OCI-LY1 (cell line): ENCODE measurements at regions not wholly inside any gene's neighbourhood (a gene's known extent, or its start where the extent isn't known, plus 50 kb on each side); places are given as distances from the start of the nearest gene placed in this dataset.

Source experiments
- H2AFZ ChIP-seq: fragments of 200-600 bp; sonication (generic), shearing (Covaris generic); 2 replicates; pipeline ENCODE4 v1.6.0; 2014; ENCODE audit warnings: antibody characterized with exemption, mild to moderate bottlenecking, low read length
- H3F3A ChIP-seq: fragments of 200-600 bp; sonication (generic), shearing (Covaris generic); 2 replicates; pipeline ENCODE4 v1.6.0; 2014; ENCODE audit warnings: mild to moderate bottlenecking, antibody characterized with exemption, low read length, moderate library complexity; ENCODE audit not compliant: insufficient read depth
- H3K27ac ChIP-seq: fragments of 200-600 bp; sonication (generic); 2 replicates; pipeline ENCODE4 v1.5.1; 2014; ENCODE audit warnings: low read length, mixed run types, mild to moderate bottlenecking, low read depth; ENCODE audit not compliant: poor library complexity, severe bottlenecking
- H3K27me3 ChIP-seq: fragments of 200-600 bp; sonication (generic); 2 replicates; pipeline ENCODE4 v1.6.0; 2014; ENCODE audit warnings: antibody characterized with exemption, mild to moderate bottlenecking, low read length, moderate library complexity; ENCODE audit not compliant: insufficient read depth
- H3K36me3 ChIP-seq: fragments of 200-600 bp; sonication (generic); 2 replicates; pipeline ENCODE4 v1.6.1; 2014; ENCODE audit warnings: mild to moderate bottlenecking, antibody characterized with exemption, low read length, moderate library complexity, mixed read lengths; ENCODE audit not compliant: insufficient read depth
- H3K4me1 ChIP-seq: fragments of 200-600 bp; sonication (generic); 2 replicates; pipeline ENCODE4 v1.5.1; 2014; ENCODE audit warnings: mild to moderate bottlenecking, low read length, moderate library complexity; ENCODE audit not compliant: insufficient read depth, severe bottlenecking
- H3K4me2 ChIP-seq: fragments of 200-600 bp; sonication (generic), shearing (Covaris generic); 2 replicates; pipeline ENCODE4 v1.6.1; 2014; ENCODE audit warnings: low read length
- H3K4me3 ChIP-seq: fragments of 200-600 bp; sonication (generic); 2 replicates; pipeline ENCODE4 v1.5.1; 2014; ENCODE audit warnings: low read length, low read depth, mild to moderate bottlenecking, mixed read lengths; ENCODE audit not compliant: poor library complexity, severe bottlenecking
- H3K79me2 ChIP-seq: fragments of 200-600 bp; shearing (Covaris generic); 2 replicates; pipeline ENCODE4 v1.6.1; 2016; ENCODE audit warnings: mixed run types, low read length, mixed read lengths; ENCODE audit not compliant: insufficient read depth
- H3K9ac ChIP-seq: fragments of 200-600 bp; sonication (generic), shearing (Covaris generic); 2 replicates; pipeline ENCODE4 v1.6.1; 2014; ENCODE audit warnings: mild to moderate bottlenecking, low read length, mixed read lengths
- H3K9me2 ChIP-seq: fragments of 200-600 bp; sonication (generic), shearing (Covaris generic); 2 replicates; pipeline ENCODE4 v1.6.1; 2014; ENCODE audit warnings: low read depth, mild to moderate bottlenecking, low read length, mixed read lengths
- H3K9me3 ChIP-seq: fragments of 200-600 bp; shearing (Covaris generic); 2 replicates; pipeline ENCODE4 v1.6.1; 2014; ENCODE audit warnings: low read length, mixed read lengths
- H4K20me1 ChIP-seq: fragments of 200-600 bp; sonication (generic), shearing (Covaris generic); 2 replicates; pipeline ENCODE4 v1.6.0; 2016; ENCODE audit warnings: mild to moderate bottlenecking, low read length; ENCODE audit not compliant: insufficient read depth
- EZH2 ChIP-seq: fragments of 200-600 bp; sonication (generic), shearing (Covaris generic); IDR thresholded peaks from 2 replicates; pipeline ENCODE4 v1.8.0; 2017; ENCODE audit warnings: borderline replicate concordance, mixed run types, mild to moderate bottlenecking, antibody characterized with exemption, low read length, moderate library complexity, mixed read lengths
- TF ChIP-seq, protein P1 (sequence below): fragments of 200-600 bp; sonication (generic), shearing (Covaris generic); IDR thresholded peaks from 2 replicates; pipeline ENCODE4 v1.5.1; 2017; ENCODE audit warnings: mild to moderate bottlenecking, antibody characterized with exemption, low read length, moderate library complexity, mixed read lengths

- Histone ChIP-seq H4K20me1 (no peaks in the 10 kb centered on the region), H3K36me3 (no peaks in the 10 kb centered on the region), H3K4me2 (no peak overlapping the region)
These were observed 182.2 kb upstream of the TNC start for GRCh38 chr9:115300116-115300515.

DNA sequence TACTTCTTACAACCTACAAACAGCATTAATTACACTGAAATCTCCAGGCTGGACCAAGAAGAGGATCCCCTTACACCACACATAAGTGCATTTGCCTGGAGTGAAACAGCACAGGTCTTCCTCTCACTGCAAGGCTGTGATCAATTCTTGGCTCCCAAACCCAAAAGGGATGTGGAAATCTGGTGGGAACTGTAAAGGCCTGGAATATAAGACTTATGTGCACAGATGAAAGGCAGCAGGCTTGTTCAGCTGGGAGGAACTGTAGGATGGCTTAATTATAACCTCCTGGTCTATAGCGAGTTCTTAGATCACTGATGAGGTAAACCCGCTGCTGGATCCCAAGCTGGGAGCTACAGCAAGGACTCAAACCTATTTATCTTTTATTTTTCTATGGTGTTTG, 182.9 kb upstream of the TNC start:
- Histone ChIP-seq H3K4me2 (no peak overlapping the region), H3K27me3 (no peaks in the 10 kb centered on the region), H3K9me2 (no peaks in the 10 kb centered on the region), H3K36me3 (no peaks in the 10 kb centered on the region), H3K4me3 (no peak overlapping the region), H3F3A (no peaks in the 10 kb centered on the region), H3K9me3 (no peaks in the 10 kb centered on the region), H3K9ac (no peak overlapping the region), H4K20me1 (no peaks in the 10 kb centered on the region), H3K4me1 (no peaks in the 10 kb centered on the region), H2AFZ (no peak overlapping the region), H3K79me2 (no peaks in the 10 kb centered on the region), H3K27ac (no peak overlapping the region)
- TF ChIP-seq, protein P1, sequence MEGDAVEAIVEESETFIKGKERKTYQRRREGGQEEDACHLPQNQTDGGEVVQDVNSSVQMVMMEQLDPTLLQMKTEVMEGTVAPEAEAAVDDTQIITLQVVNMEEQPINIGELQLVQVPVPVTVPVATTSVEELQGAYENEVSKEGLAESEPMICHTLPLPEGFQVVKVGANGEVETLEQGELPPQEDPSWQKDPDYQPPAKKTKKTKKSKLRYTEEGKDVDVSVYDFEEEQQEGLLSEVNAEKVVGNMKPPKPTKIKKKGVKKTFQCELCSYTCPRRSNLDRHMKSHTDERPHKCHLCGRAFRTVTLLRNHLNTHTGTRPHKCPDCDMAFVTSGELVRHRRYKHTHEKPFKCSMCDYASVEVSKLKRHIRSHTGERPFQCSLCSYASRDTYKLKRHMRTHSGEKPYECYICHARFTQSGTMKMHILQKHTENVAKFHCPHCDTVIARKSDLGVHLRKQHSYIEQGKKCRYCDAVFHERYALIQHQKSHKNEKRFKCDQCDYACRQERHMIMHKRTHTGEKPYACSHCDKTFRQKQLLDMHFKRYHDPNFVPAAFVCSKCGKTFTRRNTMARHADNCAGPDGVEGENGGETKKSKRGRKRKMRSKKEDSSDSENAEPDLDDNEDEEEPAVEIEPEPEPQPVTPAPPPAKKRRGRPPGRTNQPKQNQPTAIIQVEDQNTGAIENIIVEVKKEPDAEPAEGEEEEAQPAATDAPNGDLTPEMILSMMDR = no peak
- TF ChIP-seq EZH2 = no peak

More at GRCh38 chr9:115300116-115300515, 182.2 kb upstream of the TNC start:
- Histone ChIP-seq H3K9ac (no peak overlapping the region), H3K4me3 (no peak overlapping the region), H3K9me3 (no peaks in the 10 kb centered on the region), H3K27me3 (no peaks in the 10 kb centered on the region), H3K27ac (no peak overlapping the region), H3K79me2 (no peaks in the 10 kb centered on the region), H3K9me2 (no peaks in the 10 kb centered on the region), H3K4me1 (no peaks in the 10 kb centered on the region), H2AFZ (no peak overlapping the region), H3F3A (no peaks in the 10 kb centered on the region)
- TF ChIP-seq, protein P1 = no peak
- TF ChIP-seq EZH2 = no peak

GRCh38 chr9:115301581-115301980, 183.6 kb upstream of the TNC start:
- no peak overlapping the region for H2AFZ ChIP-seq
- TF ChIP-seq, protein P1 = no peak
- no peak for TF ChIP-seq EZH2
- no peaks in the 10 kb centered on the region for H3K36me3 ChIP-seq
- H3K79me2 ChIP-seq = no peaks in the 10 kb centered on the region
- no peaks in the 10 kb centered on the region for H3K27me3 ChIP-seq
- H3K9me3 ChIP-seq = no peaks in the 10 kb centered on the region
- no peak overlapping the region for H3K27ac ChIP-seq
- no peaks in the 10 kb centered on the region for H3K4me1 ChIP-seq
- no peak overlapping the region for H3K9ac ChIP-seq
- H3K9me2 ChIP-seq = no peaks in the 10 kb centered on the region
- no peak overlapping the region for H3K4me2 ChIP-seq
- H3F3A ChIP-seq = no peaks in the 10 kb centered on the region
- no peaks in the 10 kb centered on the region for H4K20me1 ChIP-seq
- H3K4me3 ChIP-seq = no peak overlapping the region
